GM21529 (cell line): ENCODE measurements at regions not wholly inside any gene's neighbourhood (a gene's known extent, or its start where the extent isn't known, plus 50 kb on each side); places are given as distances from the start of the nearest gene placed in this dataset.

Source experiments
- ATAC-seq: cut with Tn5 transposase; IDR thresholded peaks from one replicate; pipeline ENCODE4 v1.9.1; 2021; ENCODE audit not compliant: unreplicated experiment

GRCh38 chr15:53401503-53401902 is 358.0 kb downstream of the WDR72 start:
- ATAC-seq: no peak

DNA sequence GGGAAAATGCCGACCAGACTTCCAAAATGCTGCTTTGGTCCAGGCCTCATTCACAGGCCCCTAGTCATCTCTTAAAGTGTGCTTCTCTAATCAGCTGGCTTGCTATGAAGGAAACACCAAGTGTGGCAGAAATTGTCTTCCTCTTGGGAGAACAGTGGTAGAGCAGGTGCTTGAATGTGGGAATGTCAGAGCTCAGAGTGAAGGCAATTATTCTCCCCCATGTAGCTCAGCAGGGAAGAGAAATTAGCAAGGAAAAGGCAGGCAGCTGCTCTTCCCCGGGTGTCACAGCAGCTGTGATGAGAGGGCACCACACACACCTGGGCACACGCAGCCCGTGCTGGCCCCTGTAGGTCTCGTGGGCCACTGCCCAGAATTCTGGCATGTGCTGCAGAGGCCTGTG is 358.5 kb downstream of the WDR72 start:
- ATAC-seq: no peak

DNA sequence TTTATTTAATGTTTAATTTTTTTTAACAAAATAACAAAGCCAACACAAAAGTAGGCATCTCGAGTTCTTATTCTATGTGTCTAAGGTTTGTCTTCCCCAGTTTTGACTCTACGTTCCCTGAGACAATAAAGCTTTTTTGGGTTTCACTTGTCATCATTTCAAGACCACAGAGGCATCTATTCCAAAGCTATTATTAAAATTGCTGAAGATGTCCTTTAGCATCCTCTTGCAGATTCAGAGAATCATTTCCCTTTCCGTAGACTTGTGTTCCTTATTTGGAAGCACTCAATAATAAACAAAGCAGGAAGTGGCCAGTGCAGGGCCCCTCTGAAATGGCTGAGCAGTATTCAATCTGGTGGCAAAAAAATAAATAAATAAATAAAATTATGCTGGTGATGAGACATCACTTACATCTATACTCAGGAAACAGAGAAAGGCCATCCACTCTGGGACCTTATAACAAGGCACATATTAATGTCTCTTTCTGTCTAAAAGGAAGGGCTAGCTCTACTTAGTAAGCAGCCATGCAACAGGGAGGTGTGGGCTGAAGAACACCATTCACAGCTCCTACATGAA is 362.3 kb downstream of the WDR72 start:
- ATAC-seq: no peak

DNA sequence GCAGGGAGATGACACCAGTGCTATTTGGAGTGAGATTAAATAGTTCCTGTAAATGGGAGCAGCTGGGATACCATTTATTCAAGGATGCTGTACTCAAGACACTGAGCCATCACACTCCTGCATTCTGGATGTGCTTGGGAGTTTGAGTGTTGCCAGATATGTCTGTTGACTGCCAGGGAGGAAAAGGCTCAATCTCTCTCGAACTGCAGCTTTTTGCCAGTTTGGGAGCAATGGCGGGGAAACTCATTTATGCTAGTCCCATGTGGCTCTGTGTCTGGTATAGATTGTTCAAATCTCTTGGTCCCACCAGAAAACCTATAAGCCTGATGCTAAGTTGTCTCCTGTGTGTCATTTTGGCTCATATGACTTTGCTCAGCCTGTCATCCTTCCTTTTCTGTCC is 363.6 kb downstream of the WDR72 start:
- ATAC-seq: no peak

DNA sequence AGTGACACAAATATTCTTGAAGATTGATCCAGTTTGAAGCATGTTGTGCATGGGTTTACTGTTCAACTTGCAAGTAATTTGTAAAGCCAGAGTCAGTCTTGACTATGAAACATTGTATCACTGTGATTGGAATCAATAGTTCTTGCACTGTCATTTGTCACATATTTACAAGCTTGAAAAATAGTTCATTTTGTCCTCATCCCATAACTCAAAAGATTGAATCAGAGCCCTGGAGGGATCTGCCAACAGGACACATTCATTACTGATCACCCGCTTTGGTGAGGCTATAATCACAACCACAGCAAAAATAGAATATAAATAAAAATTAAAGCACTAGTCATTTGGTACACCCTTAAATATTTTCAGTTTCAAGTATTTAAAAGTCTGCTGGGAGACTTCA is 368.9 kb downstream of the WDR72 start:
- no peak for ATAC-seq

GRCh38 chr15:53389271-53390037 is 370.0 kb downstream of the WDR72 start:
- no peak for ATAC-seq

- ATAC-seq: no peak
Measured at GRCh38 chr15:53384417-53384816, 375.0 kb downstream of the WDR72 start.

- no peak for ATAC-seq
Measured at GRCh38 chr15:53378096-53378800, 381.2 kb downstream of the WDR72 start.

- no peak for ATAC-seq
Measured at GRCh38 chr15:53367740-53368139, 391.7 kb downstream of the WDR72 start.

DNA sequence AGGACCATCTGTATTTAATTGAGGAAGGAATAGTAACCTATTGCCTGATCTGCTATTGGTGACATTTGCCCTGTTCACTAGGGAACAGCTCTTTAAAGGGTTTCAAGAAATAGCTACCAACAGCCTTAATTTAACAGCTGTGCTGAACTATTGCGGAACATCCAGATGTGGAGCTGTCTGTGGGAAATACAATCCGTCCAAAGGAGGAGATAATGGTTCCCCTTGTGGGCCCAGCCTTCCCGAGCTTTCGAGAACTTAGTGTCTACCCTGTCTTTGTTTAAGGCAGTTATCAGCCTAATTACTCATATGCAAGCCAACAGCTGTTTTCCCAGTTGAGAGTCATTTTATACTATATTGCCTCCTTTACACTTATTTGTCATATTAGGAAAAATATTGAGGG is 398.6 kb downstream of the WDR72 start:
- no peak for ATAC-seq

- ATAC-seq: no peak
Measured at GRCh38 chr15:53359038-53359437, 400.4 kb downstream of the WDR72 start.

- no peak for ATAC-seq
Measured at GRCh38 chr15:53354874-53355273, 404.6 kb downstream of the WDR72 start.

DNA sequence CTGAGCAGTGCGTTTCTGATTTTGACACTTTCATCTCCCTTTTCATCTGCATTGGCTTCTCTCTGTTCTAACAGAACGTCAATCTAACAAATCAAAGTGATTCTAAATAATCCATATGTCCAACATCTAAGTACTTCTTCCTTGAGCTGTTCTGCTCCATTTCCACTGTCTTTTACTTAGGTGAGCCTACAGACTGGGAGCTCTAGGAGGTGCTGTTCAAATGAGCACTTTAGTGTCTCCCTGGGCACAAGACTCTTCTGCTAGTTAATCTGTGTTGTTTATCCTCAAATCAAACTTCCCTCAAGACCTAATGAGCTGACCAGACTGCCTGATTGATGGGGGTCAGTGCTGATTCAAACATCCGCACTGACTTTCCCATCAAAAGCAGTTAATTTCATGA is 408.1 kb downstream of the WDR72 start:
- no peak for ATAC-seq

GRCh38 chr15:53346583-53346982 is 412.9 kb downstream of the WDR72 start:
- ATAC-seq: no peak

DNA sequence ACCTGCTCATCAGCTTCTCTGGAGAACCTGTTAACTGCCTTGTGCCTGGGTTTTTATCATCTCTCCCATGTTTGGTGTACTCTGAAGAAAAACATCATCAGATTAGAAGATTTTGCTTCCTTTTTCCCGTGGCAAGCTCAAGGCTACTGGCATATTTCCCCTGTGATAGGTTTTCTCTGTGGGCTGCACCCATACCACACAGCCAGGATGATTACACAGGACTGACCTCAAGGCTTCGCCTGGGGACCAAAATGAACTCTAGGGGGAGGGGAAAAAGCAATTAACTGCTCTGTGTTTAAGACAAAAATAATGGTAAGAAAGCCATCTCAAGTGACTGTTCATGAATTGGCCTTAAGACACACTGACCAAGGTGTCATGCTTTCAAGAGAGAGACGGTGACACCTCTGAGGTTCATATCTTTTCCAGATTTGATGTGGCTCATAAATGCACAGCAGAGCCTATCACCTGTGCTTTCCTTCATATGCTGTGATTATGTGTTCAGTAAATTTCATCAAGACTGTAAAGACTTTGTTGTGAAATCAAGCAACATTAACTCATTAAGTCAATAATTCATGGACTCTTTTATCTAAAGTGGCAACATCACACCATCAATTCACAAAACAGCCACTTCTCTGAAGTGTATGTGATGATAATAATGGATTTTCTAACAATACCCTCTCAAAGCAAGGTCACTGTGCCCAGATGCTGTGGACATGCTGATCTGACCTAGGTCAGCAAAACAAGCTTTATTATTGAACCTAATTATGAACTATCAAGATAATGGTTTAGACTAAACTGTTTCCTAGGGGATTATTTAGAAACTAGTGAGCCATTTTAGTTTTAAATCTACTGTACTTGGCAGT is 427.9 kb downstream of the WDR72 start:
- ATAC-seq: no peak

- no peak for ATAC-seq
Measured at GRCh38 chr15:53328341-53328740, 431.1 kb downstream of the WDR72 start.

DNA sequence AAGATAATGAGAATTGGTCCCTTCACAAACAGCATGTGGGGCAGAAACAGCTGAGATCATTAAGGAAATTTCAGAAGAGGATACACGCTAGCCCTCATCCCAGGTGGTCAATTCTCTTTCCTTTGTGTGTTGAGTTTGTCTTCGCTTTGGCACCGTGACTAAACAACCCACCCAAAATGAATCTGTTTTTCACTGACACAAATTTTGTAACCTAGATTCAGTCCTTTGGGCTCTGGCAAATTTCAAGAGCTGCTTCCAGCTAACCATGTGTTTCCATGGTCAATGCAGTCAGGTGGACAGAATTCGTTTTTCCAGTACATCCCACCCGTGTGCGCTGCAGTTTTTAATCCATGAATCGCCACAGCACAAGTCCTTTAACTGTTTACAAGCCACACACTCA is 435.4 kb downstream of the WDR72 start:
- ATAC-seq: no peak

DNA sequence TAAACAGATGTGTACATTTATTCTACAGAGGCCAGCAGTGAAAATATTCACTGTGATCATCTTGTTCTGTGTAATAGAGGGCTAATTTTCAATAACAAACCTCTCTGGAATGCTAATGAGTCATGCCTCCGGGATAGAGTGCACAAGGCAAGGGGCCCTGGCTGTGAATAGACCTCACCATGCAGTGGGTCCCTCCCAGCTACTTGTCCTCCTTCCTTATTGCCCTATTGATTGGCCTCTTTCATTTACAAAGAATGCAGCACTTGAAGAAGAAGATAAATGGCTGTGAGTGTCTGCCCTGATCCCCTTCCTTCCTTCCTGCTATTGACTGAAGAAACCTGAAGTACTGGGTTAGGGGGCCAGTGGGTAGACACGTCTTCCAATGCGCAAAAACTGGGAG is 436.3 kb downstream of the WDR72 start:
- ATAC-seq: no peak

GRCh38 chr15:53320816-53321215 is 438.6 kb downstream of the WDR72 start:
- ATAC-seq: no peak

DNA sequence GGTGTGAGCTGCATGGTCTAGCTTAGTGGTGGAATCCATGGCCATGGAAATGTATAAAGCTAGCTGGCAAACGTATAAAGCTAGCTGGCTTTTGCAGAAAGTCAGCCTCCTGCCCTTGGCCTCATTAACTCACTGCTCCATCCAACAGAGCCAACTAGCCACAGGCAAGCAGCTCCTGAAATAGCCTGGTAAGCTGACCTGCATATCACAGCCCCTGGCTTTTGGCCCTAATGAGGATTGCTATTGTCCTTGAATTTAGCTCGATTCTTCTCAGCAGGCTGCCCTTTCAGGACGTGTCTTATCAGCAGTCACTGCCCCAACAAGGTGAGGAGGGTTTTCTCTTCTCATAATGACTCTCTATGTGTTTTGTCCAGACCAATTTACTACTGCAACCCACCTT is 446.8 kb downstream of the WDR72 start:
- ATAC-seq: no peak

- ATAC-seq: no peak
Measured at GRCh38 chr15:53310709-53311108, 448.8 kb downstream of the WDR72 start.
